ENCODE measurements at regions not wholly inside any gene's neighbourhood (a gene's known extent, or its start where the extent isn't known, plus 50 kb on each side); places are given as distances from the start of the nearest gene placed in this dataset.

GRCh38 chr1:103387898-103388297 lies 137.6 kb upstream of the RNPC3 start:
- TF ChIP-seq CTCF (conservative IDR thresholded peaks at IDR 0.05) (no peak), ZFX (IDR thresholded peaks at IDR 0.05) (no peak)

Data from C4-2B (cell line).